GM04504 (cell line): ENCODE measurements at regions not wholly inside any gene's neighbourhood (a gene's known extent, or its start where the extent isn't known, plus 50 kb on each side); places are given as distances from the start of the nearest gene placed in this dataset.
"Not testable (repeated sequence)": the region's sequence is repeated elsewhere in the genome, so short reads cannot be mapped to it uniquely, and the experiment has no call there.

Experiments
- DNase-seq: peaks from one replicate; pipeline ENCODE4 v3.0.0-alpha.2; 2012; ENCODE audit warnings: low read depth

DNA sequence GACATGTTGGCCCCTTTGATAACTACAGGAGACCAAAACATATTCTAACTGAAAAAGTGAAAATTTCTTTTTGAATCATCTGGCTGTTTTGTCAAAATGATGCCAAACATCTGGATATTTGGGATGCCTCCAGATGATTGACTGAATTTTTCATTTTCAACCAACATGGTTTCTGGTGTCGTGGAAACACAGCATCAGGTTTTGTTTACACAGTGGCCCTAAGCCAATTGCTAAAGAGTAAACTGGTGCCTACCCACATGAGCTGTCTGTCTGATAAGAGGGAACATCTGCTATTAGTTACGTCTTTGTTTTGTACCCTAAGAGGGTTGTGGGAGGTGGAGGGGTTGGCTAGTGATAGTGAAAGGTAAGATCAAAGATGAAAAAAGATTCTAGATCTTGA is 204.8 kb downstream of the KCNK2 start:
- DNase-seq, result no peak

DNA sequence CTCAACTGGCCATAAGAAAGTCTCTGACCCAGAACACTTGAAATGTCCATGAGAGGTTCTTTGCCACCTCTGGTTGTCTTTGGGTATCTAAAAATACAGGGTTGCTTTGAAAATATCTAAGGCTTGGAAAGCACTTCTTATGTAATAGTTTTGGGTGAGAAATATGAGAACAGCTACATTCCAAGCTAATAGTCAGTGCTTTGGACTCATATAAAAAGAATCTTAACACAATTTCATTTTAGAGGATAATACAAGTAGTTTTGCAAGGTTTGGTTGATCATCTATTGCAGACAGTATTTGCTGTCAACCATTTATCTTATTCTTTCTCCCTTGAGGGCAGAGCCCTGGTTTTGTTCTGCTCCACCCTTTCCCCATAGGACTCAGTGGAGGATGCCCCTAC is 207.5 kb downstream of the KCNK2 start:
- peak; percentile 22 for DNase-seq

DNA sequence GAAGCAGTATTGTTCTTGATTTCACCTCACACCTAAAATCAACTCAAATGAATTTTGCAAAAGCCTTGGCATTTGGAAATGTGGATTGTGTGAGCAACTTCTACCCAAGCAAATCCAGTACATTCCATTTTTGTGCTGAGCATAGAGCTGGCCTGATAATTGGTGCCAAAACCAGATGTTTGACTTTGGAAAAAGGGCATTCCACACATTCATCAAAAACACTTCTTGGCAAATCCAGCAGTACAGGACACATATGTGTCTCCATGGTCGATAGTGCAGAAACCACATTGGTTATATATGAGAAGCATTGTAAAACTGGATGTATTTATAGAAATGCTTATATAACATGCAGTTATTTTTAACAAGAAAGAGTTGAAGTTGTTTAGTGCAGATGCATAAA is 210.4 kb downstream of the KCNK2 start:
- DNase-seq, result no peak

DNA sequence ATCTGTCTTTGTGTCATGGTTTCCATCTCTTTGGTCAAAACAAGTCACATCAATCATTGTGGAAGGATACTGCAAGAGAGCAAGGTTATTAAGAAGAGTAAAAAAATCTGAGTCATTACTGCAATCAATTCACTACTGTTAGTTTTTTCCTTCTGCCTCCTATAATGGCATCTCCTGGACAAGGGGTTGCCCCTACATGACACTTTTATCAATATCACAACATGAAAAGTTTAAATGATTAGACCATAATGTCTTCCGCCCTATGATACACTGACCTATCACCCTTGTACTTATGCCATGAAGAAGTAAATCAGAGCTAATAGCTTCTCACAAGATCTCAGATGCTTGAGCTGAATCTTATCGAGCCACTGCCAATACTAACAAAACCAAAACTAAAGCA is 223.9 kb downstream of the KCNK2 start:
- DNase-seq, result no peak

- DNase-seq, result no peak
Observed at GRCh38 chr1:215321802-215322201, 239.3 kb downstream of the KCNK2 start.

GRCh38 chr1:215323992-215324391 is 241.5 kb downstream of the KCNK2 start:
- DNase-seq, result not testable (repeated sequence)

DNA sequence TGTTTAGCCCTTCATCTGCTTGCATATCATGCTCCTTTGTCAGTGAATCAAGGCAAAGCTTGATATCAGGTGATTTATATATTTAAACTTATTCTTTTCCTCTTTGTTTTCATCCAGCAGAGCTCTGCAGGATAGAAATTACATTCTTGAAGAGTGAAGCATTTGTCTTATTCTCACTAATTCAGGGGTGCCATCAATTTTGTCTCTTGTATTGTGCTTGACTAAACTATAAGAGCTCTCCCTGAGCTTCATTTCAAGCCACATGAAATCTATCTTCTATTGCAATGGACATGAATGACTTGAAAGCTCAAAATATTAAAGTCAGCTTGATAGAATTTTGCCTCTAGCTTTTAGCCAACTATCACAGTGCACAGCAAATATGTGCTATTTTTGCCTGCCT is 236.7 kb upstream of the KCTD3 start:
- no peak for DNase-seq

DNA sequence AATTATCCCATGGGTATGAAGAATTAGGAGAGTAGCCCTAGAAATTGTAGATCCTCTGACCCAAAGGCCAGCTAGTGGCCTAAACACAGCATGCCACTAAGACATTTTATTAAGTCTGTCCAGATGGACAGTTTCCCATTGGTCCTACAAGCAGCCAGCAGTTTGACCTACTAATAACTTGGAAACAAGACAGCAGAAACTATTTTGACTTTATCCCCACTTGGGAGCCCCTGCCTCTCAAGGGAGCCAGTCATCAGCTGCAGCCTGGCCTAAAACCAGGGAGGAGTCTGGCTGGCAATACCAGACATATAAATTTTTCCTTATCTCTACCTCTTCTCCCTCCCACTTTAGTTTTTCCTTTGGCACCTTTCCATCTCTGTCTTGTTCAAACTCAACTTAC is 222.6 kb upstream of the KCTD3 start:
- DNase-seq, result no peak

DNA sequence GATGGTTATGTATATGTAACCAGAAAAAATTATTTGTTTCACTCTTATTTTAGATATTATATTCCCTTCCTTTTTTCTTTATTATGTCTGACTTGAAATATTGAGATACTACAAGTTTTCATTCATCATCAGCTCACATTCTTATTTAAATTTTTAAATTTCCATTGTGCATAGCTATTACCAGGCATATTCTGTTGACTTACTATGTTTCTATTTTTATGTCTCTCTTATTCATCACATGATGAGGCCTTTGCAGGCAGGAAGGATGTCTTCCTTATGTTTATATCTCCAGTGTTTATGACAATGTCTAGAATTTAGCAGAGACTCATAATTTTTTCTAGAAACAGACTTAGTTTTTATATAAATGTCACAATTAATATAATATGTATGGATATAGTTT is 221.9 kb upstream of the KCTD3 start:
- no peak for DNase-seq

DNA sequence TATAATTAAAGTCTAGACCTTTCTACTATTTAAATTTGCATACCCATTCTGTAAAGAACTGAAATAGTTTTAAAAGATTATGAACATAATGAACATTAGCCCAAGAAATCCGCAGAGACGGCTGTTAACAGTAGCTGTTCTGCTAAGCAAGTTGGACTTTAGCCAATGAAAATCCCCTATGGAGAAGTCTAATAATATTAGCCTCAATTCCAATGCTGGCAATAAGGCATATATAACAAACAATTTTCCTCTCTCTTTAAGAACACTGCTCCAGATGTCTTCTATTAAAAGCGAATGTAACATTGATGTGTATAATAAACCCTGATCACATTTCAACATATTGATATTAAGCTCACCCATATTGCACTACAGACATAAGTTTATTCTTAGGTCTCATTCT is 221.3 kb upstream of the KCTD3 start:
- no peak for DNase-seq

DNA sequence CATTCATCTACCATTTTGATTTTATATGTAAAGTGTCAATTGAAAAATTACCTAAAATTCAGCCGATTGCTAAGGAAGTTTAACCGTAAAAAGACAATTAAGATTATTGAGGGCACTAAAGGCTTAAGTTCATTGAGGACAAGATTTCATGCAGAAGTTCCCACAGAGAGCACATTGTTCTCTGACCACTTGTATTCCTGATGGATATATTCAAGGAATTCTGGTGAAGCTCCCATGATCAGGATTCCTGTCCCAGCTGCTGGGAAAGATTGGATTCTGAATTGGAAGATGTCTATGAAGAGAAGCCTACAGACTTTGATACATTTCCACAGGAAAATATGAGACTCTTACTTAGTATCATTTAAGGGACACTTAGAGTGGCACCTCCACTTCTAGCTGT is 209.2 kb upstream of the KCTD3 start:
- DNase-seq, result no peak

DNA sequence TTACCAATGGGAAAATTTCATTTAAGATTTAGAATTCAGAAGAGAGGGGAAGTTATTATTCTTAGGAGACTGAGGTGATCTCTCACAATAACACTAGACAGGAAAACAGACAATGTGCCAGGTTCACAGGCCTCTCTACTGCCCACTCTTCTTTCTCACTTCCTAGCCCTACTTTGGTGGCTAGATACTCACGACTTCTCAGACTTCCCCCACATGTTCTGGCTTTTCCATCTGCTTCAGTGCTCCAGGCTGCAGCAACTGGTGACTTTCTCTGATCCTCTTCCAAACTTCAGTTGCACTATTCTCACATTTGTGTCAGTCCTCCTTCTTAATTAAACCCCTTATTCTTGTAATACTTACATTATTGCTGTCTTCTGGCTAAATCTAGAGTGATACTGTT is 208.7 kb upstream of the KCTD3 start:
- no peak for DNase-seq

DNA sequence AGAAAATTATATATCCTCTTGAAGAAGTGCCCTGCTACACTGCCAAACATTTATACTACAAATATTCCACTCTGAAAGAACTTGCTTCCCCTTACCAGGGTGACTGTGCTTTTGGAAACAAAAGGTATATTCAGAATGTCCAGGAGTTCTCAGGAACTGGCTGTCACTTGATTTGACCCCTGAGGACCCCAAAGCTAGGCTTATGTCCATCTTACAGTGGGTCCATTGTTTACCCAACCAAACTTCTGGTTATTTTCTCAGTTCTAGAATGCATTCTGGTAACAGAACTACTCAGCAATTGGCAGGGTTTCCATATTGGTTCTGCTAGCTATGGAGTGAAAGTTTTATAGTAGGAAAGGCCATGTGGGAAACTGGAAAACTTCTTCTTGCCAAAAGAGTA is 207.1 kb upstream of the KCTD3 start:
- DNase-seq, result no peak

DNA sequence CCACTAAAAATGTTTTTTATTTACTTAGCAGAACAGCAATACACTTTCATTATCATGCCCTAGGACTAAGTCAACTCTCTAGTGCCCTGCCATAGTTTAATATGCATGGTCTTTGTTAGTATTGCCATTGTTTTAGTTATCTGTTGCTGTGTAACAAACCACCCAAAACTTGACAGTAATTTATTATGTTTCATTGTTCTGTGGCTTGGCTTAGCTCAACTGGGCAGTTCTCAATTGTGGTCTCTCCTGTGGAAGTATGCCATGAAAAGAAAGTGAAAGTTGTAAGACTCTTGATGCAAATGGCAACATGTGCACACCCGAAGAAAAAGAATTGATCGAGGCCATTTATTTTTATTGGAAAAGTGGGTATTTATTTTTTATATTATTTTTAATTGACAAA is 206.3 kb upstream of the KCTD3 start:
- DNase-seq, result no peak

- DNase-seq, result no peak
Observed at GRCh38 chr1:215375381-215375780, 191.7 kb upstream of the KCTD3 start.

DNA sequence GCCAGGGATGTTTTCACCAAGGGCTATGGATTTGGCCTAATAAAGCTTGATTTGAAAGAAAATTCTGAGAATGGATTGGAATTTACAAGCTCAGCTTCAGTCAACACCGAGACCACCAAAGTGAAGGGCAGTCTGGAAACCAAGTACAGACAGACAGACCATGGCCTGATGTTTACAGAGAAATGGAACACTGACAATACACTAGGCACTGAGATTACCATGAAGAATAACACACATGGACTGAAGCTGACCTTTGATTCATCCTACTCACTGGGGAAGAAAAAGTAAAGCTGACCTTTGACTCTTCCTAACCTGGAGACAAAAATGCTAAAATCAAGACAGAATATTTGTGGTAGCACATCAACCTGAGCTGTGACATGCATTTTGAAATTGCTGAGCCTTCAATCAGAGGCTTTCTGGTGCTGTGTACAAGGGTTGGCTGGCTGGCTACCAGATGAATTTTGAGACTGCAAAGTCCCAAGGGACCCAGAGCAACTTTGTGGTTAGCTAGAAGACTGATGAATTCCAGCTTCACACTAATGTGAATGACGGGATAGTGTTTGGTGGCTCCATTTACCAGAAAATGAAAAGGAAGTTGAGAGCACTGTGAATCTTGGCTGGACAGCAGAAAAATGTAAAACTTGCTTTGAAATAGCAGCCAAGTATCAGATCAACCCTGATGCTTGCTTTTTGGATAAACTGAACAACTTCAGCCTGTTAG is 190.4 kb upstream of the KCTD3 start:
- peak; percentile 66 for DNase-seq

GRCh38 chr1:215377746-215378145 is 189.4 kb upstream of the KCTD3 start:
- no peak for DNase-seq

DNA sequence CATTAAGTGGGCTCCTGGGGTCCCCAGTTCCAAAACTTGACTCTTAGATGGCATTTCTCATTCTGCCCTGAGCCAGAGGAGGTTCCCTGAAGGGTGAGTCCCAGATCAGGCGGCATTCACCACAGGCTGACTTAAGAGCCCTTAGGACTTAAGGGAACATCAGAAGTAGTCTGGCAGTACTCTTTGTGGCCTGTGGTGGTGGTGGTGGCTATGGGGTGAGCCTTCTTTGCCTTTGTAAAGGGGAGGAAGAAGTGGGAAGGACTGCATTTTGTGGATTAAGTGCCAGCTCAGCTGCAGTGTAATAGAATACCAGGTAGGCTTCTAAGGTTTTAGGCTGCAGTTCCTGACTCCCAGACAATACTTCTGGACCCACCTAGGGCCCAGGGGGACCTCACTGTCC is 186.5 kb upstream of the KCTD3 start:
- DNase-seq, result no peak

- DNase-seq, result no peak
Observed at GRCh38 chr1:215393476-215393875, 173.6 kb upstream of the KCTD3 start.

GRCh38 chr1:215394084-215394991 is 172.8 kb upstream of the KCTD3 start:
- no peak for DNase-seq

- no peak for DNase-seq
Observed at GRCh38 chr1:215397106-215397505, 170.0 kb upstream of the KCTD3 start.

GRCh38 chr1:215397843-215398242 is 169.3 kb upstream of the KCTD3 start:
- DNase-seq, result no peak

DNA sequence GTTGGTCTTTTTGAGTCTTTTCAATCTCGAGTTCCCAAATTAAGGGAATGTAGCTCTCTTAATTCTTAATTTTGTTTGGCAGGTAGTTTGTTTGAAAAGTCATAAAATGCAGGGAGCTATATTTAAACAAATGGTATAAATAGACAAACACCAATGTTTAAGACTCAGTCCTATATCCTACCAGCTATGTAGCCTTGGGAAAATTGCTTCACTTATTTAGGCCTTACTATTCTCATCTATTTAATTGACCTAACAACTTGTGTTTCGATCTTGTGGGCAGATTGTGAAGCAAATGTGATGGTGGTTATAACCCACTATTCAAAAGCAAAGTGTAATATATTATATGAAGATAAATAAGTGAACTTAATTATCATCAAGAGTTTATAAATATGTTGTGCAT is 167.3 kb upstream of the KCTD3 start:
- DNase-seq, result no peak

DNA sequence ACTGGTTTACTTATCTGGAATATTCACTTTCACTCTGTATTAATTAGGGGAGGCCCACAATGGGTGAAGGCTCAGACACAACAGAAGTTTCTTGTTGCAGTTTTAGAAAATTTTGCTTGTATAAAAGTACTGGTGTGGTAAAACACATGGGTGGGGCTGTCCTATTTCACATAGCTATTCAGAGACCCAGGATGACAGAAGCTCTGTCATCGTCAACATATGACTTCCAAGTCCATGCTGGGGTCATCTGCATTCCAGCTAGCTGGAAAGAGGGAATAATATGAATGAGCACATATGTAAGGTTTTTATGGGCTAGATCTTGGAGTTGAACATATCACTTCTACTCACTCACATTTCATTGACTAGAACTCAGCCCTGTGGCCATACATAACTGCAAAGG is 166.4 kb upstream of the KCTD3 start:
- no peak for DNase-seq
